Colonic mucosa (tissue), 4 donors: ENCODE measurements at regions not wholly inside any gene's neighbourhood (a gene's known extent, or its start where the extent isn't known, plus 50 kb on each side); places are given as distances from the start of the nearest gene placed in this dataset.
"Not testable (repeated sequence)": the region's sequence is repeated elsewhere in the genome, so short reads cannot be mapped to it uniquely, and the experiment has no call there.

Experiments used
- DNase-seq: peaks from one replicate; pipeline ENCODE4 v3.0.0-alpha.2; 2020
- H3K27ac ChIP-seq: fragments of 200-600 bp; one replicate; pipeline ENCODE4 v1.8.0; 2021
- H3K27me3 ChIP-seq: fragments of 200-600 bp; one replicate; pipeline ENCODE4 v1.8.0; 2021
- H3K36me3 ChIP-seq: fragments of 200-600 bp; one replicate; pipeline ENCODE4 v1.8.0; 2021
- H3K4me1 ChIP-seq: fragments of 200-600 bp; one replicate; pipeline ENCODE4 v1.8.0; 2021; ENCODE audit warnings: mild to moderate bottlenecking
- H3K4me3 ChIP-seq: fragments of 200-600 bp; one replicate; pipeline ENCODE4 v1.8.0; 2021
- H3K9ac ChIP-seq, 2 donors: one replicate each; pipeline ENCODE4 v1.7.0; 2013; ENCODE audit warnings: control low read depth in 2 of 2, low read depth in 2 of 2, low read length in 2 of 2
- H3K9me3 ChIP-seq: fragments of 200-600 bp; one replicate; pipeline ENCODE4 v1.8.0; 2021
- CTCF ChIP-seq: fragments of 200-600 bp; IDR thresholded peaks from one replicate; pipeline ENCODE4 v1.8.0; 2022; ENCODE audit warnings: antibody characterized with exemption, mild to moderate bottlenecking
- intact Hi-C: fragments of 100-400 bp; cut with DNase I; formaldehyde crosslinking; loops from one replicate; pipeline ENCODE4 v1.14.1; 2022
- donor health status: healthy.
- donor health status: DM: no; HTN: no; CAD: no.
- donor health status: DM: no; HTN: no; CAD: no.

DNA sequence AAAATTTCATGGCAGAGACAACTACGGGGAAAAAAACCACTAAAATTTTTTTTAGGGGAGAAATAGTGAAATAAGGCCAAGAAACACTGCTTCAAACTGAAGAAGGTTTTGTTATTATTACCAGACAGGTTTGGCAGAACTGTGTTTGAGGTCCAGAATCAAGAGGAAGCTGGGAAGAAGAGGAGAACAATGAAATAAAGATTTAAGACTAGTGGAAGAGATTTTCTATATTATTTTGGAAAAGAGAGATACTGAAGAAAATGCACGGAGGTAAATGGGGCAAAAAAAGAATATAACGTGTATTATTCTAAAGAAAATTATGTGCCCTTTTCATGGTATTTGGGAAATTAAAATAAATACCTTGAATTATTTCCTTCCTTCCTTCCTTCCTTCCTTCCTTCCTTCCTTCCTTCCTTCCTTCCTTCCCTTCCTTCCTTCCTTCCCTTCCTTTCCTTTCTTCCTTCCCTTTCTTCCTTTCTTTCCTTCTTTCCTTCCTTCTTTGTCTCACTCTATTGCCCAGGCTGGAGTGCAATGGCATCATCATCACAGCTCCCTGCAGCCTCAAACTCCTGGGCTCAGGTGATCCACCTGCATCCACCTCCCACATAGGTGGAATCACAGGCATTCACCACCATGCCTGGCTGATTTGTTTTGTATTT lies 124.3 kb downstream of the GJA1 start:
- TF ChIP-seq CTCF: no peak
- no peaks in the 10 kb centered on the region for H3K9me3 ChIP-seq
- intact Hi-C loops: no loop called here
- no peaks in the 10 kb centered on the region for H3K27me3 ChIP-seq
- no peaks in the 10 kb centered on the region for H3K4me1 ChIP-seq
- no peak overlapping the region for H3K9ac ChIP-seq
- no peak for DNase-seq
- no peaks in the 10 kb centered on the region for H3K36me3 ChIP-seq
- no peak overlapping the region for H3K4me3 ChIP-seq
- no peak overlapping the region for H3K27ac ChIP-seq

DNA sequence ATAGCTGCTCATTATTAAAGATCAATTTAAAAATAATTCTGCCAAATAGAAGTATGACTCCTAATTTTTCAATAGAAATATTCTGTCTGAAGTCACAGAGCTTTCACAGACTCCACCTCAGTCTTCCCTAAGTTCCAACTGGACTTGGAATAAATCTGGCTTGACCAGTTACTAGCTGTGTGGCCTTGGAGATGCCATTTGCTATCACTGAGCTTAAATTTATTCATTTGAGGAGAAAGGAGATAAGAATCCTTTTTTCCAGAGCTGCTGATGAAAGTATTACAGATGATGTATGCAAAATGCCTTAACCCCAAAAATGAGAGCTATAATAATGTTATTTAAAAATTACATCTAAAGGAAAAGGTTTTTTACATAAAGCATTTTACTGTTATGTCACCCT lies 125.0 kb downstream of the GJA1 start:
- no peak for DNase-seq
- no peaks in the 10 kb centered on the region for H3K9me3 ChIP-seq
- no peak overlapping the region for H3K9ac ChIP-seq
- H3K27me3 ChIP-seq: no peaks in the 10 kb centered on the region
- TF ChIP-seq CTCF: no peak
- intact Hi-C loops: no loop called here
- no peaks in the 10 kb centered on the region for H3K4me1 ChIP-seq
- no peak overlapping the region for H3K27ac ChIP-seq
- no peaks in the 10 kb centered on the region for H3K36me3 ChIP-seq
- no peak overlapping the region for H3K4me3 ChIP-seq

- no peaks in the 10 kb centered on the region for H3K36me3 ChIP-seq
- no peaks in the 10 kb centered on the region for H3K27me3 ChIP-seq
- H3K9ac ChIP-seq: no peak overlapping the region
- H3K9me3 ChIP-seq: no peaks in the 10 kb centered on the region
- no peaks in the 10 kb centered on the region for H3K4me1 ChIP-seq
- no peak overlapping the region for H3K27ac ChIP-seq
- H3K4me3 ChIP-seq: no peak overlapping the region
- no peak for DNase-seq
- intact Hi-C loops: no loop called here
- TF ChIP-seq CTCF: no peak
Observed at GRCh38 chr6:121563286-121563685, 127.8 kb downstream of the GJA1 start.

GRCh38 chr6:121564529-121564928 lies 129.1 kb downstream of the GJA1 start:
- H3K36me3 ChIP-seq, H3K9me3 ChIP-seq, DNase-seq, H3K4me1 ChIP-seq, H3K9ac ChIP-seq, H3K27ac ChIP-seq, intact Hi-C loops, H3K27me3 ChIP-seq, H3K4me3 ChIP-seq: not testable (repeated sequence)

DNA sequence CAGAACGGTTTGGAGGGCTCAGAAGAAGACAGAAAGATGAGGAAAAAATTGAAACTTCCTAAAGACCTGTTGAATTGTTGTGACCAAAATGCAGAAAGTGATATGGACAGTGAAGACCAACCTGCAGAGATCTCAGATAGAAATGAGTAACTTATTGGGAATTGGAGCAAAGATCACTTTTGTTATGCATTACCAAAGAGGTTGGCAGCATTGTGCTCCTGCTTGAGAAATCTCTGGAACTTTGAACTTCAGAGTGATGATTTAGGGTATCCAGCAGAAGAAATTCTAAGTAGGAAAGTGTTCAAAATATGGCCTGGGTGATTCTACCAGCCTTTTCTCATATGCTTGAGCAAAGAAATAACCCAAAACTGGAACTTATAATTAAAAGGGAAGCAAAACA lies 136.0 kb downstream of the GJA1 start:
- no peaks in the 10 kb centered on the region for H3K4me1 ChIP-seq
- no peaks in the 10 kb centered on the region for H3K9me3 ChIP-seq
- H3K36me3 ChIP-seq: no peaks in the 10 kb centered on the region
- no peaks in the 10 kb centered on the region for H3K27me3 ChIP-seq
- no peak overlapping the region for H3K9ac ChIP-seq
- no peak for DNase-seq
- no peak overlapping the region for H3K4me3 ChIP-seq
- no peak overlapping the region for H3K27ac ChIP-seq
- no peak for TF ChIP-seq CTCF
- intact Hi-C loops: no loop called here

GRCh38 chr6:121573481-121573880 lies 138.0 kb downstream of the GJA1 start:
- Histone ChIP-seq H3K4me1 (no peaks in the 10 kb centered on the region), H3K27me3 (no peaks in the 10 kb centered on the region), H3K9ac (no peak overlapping the region), H3K36me3 (no peaks in the 10 kb centered on the region), H3K4me3 (no peak overlapping the region), H3K27ac (no peak overlapping the region), H3K9me3 (no peaks in the 10 kb centered on the region)
- DNase-seq: no peak
- intact Hi-C loops: no loop called here
- no peak for TF ChIP-seq CTCF
